Right lobe of liver (tissue), 6 donors: ENCODE measurements at regions not wholly inside any gene's neighbourhood (a gene's known extent, or its start where the extent isn't known, plus 50 kb on each side); places are given as distances from the start of the nearest gene placed in this dataset.

Experiments
- ATAC-seq, 4 donors: fragments of 200-7000 bp; cut with Tn5 transposase; one replicate each; pipeline ENCODE4 v1.9.1; 2020; ENCODE audit warnings: mild to moderate bottlenecking in 4 of 4, moderate library complexity in 4 of 4
- DNase-seq, 3 donors: peaks; one replicate each; pipeline ENCODE4 v3.0.0-alpha.2; 2020
- H3K27ac ChIP-seq, 3 donors: fragments of 200-600 bp; one replicate each; pipeline ENCODE4 v1.8.0; 2022
- H3K27me3 ChIP-seq, 2 donors: fragments of 200-600 bp; one replicate each; pipeline ENCODE4 v1.8.0; 2022
- H3K36me3 ChIP-seq, 4 donors: fragments of 200-600 bp; sonication (generic) in 1 of 4; one replicate each; pipeline versions ENCODE4 v1.5.1 to v1.8.0; 2017 to 2022; ENCODE audit warnings: control low read depth in 1 of 4
- H3K4me1 ChIP-seq, 4 donors: fragments of 200-600 bp; sonication (generic) in 1 of 4; one replicate each; pipeline versions ENCODE4 v1.5.1 to v1.8.0; 2017 to 2022; ENCODE audit warnings: control low read depth in 1 of 4
- H3K4me3 ChIP-seq, 3 donors: fragments of 200-600 bp; one replicate each; pipeline ENCODE4 v1.8.0; 2022
- H3K9me3 ChIP-seq, 4 donors: fragments of 200-600 bp; sonication (generic) in 1 of 4; one replicate each; pipeline versions ENCODE4 v1.5.1 to v1.8.0; 2017 to 2022; ENCODE audit warnings: control low read depth in 1 of 4
- CTCF ChIP-seq, 4 donors: fragments of 200-600 bp in 3 of 4; fragments of 450-650 bp in 1 of 4; IDR thresholded peaks; one replicate each; pipeline versions ENCODE4 v1.5.1 to v1.8.0; 2016 to 2022; ENCODE audit warnings: antibody characterized with exemption in 4 of 4, mild to moderate bottlenecking in 2 of 4
- POLR2A ChIP-seq: fragments of 450-650 bp; IDR thresholded peaks from one replicate; pipeline ENCODE4 v1.6.1; 2017; ENCODE audit warnings: antibody characterized with exemption, mild to moderate bottlenecking
- WGBS: methylation state at CpG from one replicate; pipeline ENCODE4 v1.1.6; 2018; ENCODE audit warnings: low coverage, low lambda C conversion rate; ENCODE audit not compliant: insufficient coverage; ENCODE audit errors: missing lambda C conversion rate; 5-methylcytosine and 5-hydroxymethylcytosine counted together
- intact Hi-C, 2 donors: fragments of 100-400 bp; cut with DNase I; formaldehyde crosslinking; loops; one replicate each; pipeline versions ENCODE4 v1.11.2 to v1.14.1; 2022
- donor health status: DM: no; HTN: yes; CAD: no.
- donor health status: DM: no; HTN: no; CAD: no.
- donor health status: DM: no; HTN: no; CAD: no.
- donor health status: DM: no; HTN: yes; CAD: no.
- donor health status: DM: no; HTN: yes; CAD: no.

DNA sequence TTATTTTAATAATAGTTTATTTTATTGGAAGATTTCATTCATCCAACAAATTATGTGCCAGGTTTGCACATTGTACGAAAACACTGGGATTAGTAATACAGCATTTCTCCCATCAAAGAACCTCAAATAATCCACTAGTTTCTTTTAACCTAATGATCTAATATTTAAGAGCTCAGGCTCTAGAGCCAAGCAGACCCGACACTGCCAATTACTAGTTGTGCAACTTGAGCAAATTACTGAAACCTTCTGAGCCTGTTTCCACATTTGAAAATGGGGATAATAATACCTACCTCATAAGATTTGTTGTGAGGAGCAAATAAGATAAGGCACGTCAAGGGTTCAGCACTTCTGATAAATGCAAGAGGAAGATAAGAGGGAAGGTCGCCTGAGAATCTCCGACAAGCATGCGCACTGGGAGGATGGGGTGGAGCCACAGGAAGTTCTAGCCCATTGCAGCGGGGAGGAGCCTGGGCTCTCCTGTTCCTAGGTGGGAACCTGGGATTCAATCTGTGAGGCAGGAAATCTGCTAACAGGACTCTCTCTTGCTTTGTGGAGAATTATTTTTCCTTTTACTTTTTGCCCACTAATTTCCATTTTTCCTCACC is 141.5 kb upstream of the SMAD1 start:
- TF ChIP-seq CTCF (IDR thresholded peaks at IDR 0.05) (no peak), POLR2A (no peak)
- no peaks in the 10 kb centered on the region for H3K27me3 ChIP-seq
- DNase-seq (peak in 1 of 3 donors; percentile 48), ATAC-seq (peak in 3 of 4 donors; percentile 41 to 76 (median 56))
- no peak overlapping the region for H3K4me3 ChIP-seq
- intact Hi-C loops = no loop called here
- no peaks in the 10 kb centered on the region for H3K9me3 ChIP-seq
- H3K4me1 ChIP-seq = no peaks in the 10 kb centered on the region
- no peak overlapping the region for H3K27ac ChIP-seq
- no peaks in the 10 kb centered on the region for H3K36me3 ChIP-seq
- 48% methylated on average over 6 of the region's 7 CpGs for WGBS

DNA sequence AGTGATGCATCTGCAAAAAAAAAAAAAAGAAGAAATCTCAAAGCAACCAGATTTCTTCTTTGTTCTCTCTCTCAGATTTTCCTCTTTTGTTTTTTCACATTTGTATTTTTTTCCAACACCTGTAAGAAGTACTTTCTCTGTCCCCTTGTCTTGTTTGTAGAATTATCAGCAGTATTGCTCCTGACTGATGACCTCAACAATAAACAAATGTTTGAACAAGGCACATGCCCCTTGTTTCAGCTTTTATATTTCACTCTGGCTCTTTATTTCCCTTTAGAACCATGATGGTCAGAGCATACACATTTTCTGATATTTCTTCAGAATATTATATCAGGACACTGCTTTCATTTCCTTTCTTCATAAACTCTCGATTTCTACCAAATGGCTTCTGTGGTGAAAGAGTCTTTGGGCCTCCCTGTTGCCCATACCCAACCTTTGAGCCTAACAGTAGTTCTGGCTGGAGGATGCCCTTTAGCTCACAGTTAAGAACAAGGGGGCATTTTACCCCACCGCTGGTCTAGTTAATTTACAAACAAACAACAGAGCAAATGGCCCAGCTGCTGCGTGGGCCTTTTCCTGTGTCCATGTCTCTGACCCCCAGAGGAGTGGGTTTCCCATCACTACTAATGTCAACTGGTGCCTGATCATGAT is 142.5 kb upstream of the SMAD1 start:
- ATAC-seq (peak in 3 of 4 donors; percentile 22 to 80 (median 68)), DNase-seq (no peak)
- Histone ChIP-seq H3K4me3 (no peak overlapping the region), H3K27me3 (no peaks in the 10 kb centered on the region), H3K9me3 (no peaks in the 10 kb centered on the region), H3K27ac (no peak overlapping the region), H3K36me3 (no peaks in the 10 kb centered on the region), H3K4me1 (peaks cover 0 to 3% (median 0%) of the 10 kb centered on the region in 4 donors)
- intact Hi-C loops = no loop called here
- WGBS = 65% methylated on average over 3 of the region's 3 CpGs
- TF ChIP-seq CTCF (IDR thresholded peaks at IDR 0.05) = no peak
- no peak for TF ChIP-seq POLR2A

DNA sequence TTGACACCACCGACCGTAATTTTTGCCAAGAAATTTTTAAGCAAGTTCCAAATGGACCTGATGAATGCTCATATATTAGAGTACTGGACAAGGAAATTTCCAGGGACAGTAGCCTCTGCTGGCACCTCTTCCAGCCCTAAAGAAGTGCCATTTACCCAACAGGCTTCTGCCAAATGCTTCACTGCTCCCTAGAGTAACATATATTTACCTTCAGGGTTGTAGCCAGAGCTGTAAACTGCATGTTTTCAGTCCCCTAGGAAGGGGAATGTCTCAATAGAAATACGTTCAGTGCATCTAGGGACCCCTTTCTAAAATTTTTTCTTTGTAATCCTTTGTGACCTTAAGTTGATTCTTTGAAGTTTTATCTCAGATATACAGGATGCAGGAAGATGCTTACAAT is 143.1 kb upstream of the SMAD1 start:
- intact Hi-C loops = no loop called here
- no peak for TF ChIP-seq POLR2A
- no peak for TF ChIP-seq CTCF (IDR thresholded peaks at IDR 0.05)
- Histone ChIP-seq H3K4me3 (no peak overlapping the region), H3K27ac (no peak overlapping the region), H3K4me1 (peaks cover 0 to 7% (median under 1%) of the 10 kb centered on the region in 4 donors), H3K9me3 (no peaks in the 10 kb centered on the region), H3K36me3 (no peaks in the 10 kb centered on the region), H3K27me3 (no peaks in the 10 kb centered on the region)
- ATAC-seq (no peak), DNase-seq (no peak)
- 88% methylated on average over 2 of the region's 3 CpGs for WGBS

- H3K9me3 ChIP-seq = no peaks in the 10 kb centered on the region
- no peak for DNase-seq
- TF ChIP-seq POLR2A (no peak), CTCF (IDR thresholded peaks at IDR 0.05) (no peak)
- no peaks in the 10 kb centered on the region for H3K27me3 ChIP-seq
- peaks cover 0 to 12% (median 3%) of the 10 kb centered on the region in 4 donors for H3K4me1 ChIP-seq
- H3K27ac ChIP-seq = no peak overlapping the region
- 100% methylated on average over 2 of the region's 2 CpGs for WGBS
- ATAC-seq = no peak
- intact Hi-C loops = no loop called here
- no peaks in the 10 kb centered on the region for H3K36me3 ChIP-seq
- H3K4me3 ChIP-seq = no peak overlapping the region
Measured at GRCh38 chr4:145337391-145337790, 144.3 kb upstream of the SMAD1 start.
